ENCODE measurements at regions not wholly inside any gene's neighbourhood (a gene's known extent, or its start where the extent isn't known, plus 50 kb on each side); places are given as distances from the start of the nearest gene placed in this dataset.
A peak's percentile ranks its signal among the peaks of the same experiment; 100 is the strongest.

DNA sequence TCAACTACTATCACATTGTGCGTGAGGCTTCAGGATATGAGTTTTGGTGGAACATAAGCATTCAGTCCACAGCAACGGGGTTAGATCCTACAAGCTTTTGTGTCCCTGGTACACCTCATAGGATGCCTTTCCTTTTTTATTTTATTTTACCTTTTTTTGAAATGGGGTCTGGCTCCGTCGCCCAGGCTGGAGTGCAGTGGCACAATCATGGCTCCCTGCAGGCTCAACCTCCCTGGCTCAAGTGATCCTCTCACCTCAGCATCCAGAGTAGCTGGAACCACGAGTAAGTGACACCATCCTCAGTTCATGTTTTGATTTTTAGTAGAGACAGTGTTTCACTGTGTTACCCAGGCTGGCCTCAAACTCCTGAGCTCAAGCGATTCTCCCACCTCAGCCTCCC is 86.0 kb upstream of the RAI14 start:
- Histone ChIP-seq H3K27me3 (no peaks in the 10 kb centered on the region), H3K4me1 (replicated peaks in 1 of 2) (no peaks in the 10 kb centered on the region), H3K4me3 (no peak overlapping the region), H3K9me3 (replicated peaks in 1 of 3) (no peaks in the 10 kb centered on the region), H3K27ac (peak overlapping the region in 1 of 5 donors; percentile 40), H3K36me3 (replicated peaks in 1 of 2) (no peaks in the 10 kb centered on the region)
- WGBS, 4 donors, result 89 to 95% (median 91%) methylated on average over 6 of the region's 6 CpGs
- intact Hi-C loops (cut with DNase I), result no loop called here
- no peak for DNase-seq
- no peak for TF ChIP-seq CTCF (IDR thresholded peaks at IDR 0.05)

GRCh38 chr5:34570721-34571676 is 85.1 kb upstream of the RAI14 start:
- intact Hi-C loops (cut with DNase I), result no loop called here
- Histone ChIP-seq H3K36me3 (replicated peaks in 1 of 2) (no peaks in the 10 kb centered on the region), H3K9me3 (replicated peaks in 1 of 3) (no peaks in the 10 kb centered on the region), H3K4me3 (no peak overlapping the region), H3K27ac (peak overlapping the region in 2 of 5 donors; percentile 34 to 40), H3K4me1 (replicated peaks in 1 of 2) (no peaks in the 10 kb centered on the region), H3K27me3 (no peaks in the 10 kb centered on the region)
- no peak for DNase-seq
- WGBS, 4 donors, result 63 to 70% (median 67%) methylated on average over 5 of the region's 5 CpGs
- TF ChIP-seq CTCF (IDR thresholded peaks at IDR 0.05) (no peak), POLR2A (IDR thresholded peaks at IDR 0.05) (no peak)

- Histone ChIP-seq H3K27me3 (no peaks in the 10 kb centered on the region), H3K27ac (peak overlapping the region in 2 of 5 donors; percentile 34 to 40), H3K9me3 (replicated peaks in 1 of 3) (no peaks in the 10 kb centered on the region), H3K4me1 (replicated peaks in 1 of 2) (no peaks in the 10 kb centered on the region), H3K36me3 (replicated peaks in 1 of 2) (no peaks in the 10 kb centered on the region), H3K4me3 (no peak overlapping the region)
- no peak for DNase-seq
- no peak for TF ChIP-seq CTCF (IDR thresholded peaks at IDR 0.05)
- TF ChIP-seq POLR2A (IDR thresholded peaks at IDR 0.05), result no peak
- WGBS, 4 donors, result 79 to 86% (median 83%) methylated on average over 3 of the region's 3 CpGs
- intact Hi-C loops (cut with DNase I), result no loop called here
Measured at GRCh38 chr5:34571677-34572041, 84.5 kb upstream of the RAI14 start.

- Histone ChIP-seq H3K27ac (no peak overlapping the region), H3K4me1 (replicated peaks in 1 of 2) (no peaks in the 10 kb centered on the region), H3K9me3 (replicated peaks in 1 of 3) (no peaks in the 10 kb centered on the region), H3K4me3 (no peak overlapping the region), H3K27me3 (no peaks in the 10 kb centered on the region), H3K36me3 (replicated peaks in 1 of 2) (no peaks in the 10 kb centered on the region)
- intact Hi-C loops (cut with DNase I), result no loop called here
- DNase-seq, result no peak
- TF ChIP-seq POLR2A (IDR thresholded peaks at IDR 0.05) (no peak), CTCF (IDR thresholded peaks at IDR 0.05) (no peak)
- WGBS, 4 donors, result 68 to 82% (median 74%) methylated on average over 3 of the region's 3 CpGs
Measured at GRCh38 chr5:34574936-34575467, 81.1 kb upstream of the RAI14 start.

Measured in adrenal gland (tissue), 9 donors.